ENCODE measurements at regions not wholly inside any gene's neighbourhood (a gene's known extent, or its start where the extent isn't known, plus 50 kb on each side); places are given as distances from the start of the nearest gene placed in this dataset.

DNA sequence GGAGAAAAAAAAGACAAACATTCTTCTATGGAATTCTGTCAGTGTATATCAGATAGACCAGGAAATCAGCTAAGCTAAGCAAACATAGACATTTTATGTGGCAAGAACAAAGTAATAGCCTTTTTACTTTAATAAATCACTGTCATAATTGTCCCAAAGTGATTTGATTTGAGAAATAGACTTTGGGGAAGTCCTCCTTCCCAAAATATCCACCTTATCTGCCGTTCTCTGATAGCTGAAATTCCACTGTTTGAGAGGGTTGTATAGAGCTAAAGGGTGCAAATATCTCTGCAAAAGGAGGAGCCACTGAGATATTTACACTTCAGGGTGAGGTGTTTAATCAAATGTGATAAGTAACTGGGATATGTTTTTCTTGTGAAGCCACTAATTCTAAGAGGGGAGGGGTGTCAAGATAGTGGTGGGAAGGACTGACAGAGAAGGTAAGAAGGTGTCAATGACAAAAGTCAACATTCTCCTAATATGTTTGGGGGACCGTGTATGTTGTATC, 544.4 kb upstream of the JAG1 start:
- Histone ChIP-seq H3K4me3 (no peak overlapping the region), H3K4me1 (ENCODE audit: low read depth) (peaks cover 15% of the 10 kb centered on the region), H3K9me3 (no peaks in the 10 kb centered on the region), H3K36me3 (ENCODE audit: low read depth) (no peaks in the 10 kb centered on the region)
- ATAC-seq = no peak
- intact Hi-C loops (cut with DNase I, micrococcal nuclease) = no loop called here
- TF ChIP-seq, protein P1, sequence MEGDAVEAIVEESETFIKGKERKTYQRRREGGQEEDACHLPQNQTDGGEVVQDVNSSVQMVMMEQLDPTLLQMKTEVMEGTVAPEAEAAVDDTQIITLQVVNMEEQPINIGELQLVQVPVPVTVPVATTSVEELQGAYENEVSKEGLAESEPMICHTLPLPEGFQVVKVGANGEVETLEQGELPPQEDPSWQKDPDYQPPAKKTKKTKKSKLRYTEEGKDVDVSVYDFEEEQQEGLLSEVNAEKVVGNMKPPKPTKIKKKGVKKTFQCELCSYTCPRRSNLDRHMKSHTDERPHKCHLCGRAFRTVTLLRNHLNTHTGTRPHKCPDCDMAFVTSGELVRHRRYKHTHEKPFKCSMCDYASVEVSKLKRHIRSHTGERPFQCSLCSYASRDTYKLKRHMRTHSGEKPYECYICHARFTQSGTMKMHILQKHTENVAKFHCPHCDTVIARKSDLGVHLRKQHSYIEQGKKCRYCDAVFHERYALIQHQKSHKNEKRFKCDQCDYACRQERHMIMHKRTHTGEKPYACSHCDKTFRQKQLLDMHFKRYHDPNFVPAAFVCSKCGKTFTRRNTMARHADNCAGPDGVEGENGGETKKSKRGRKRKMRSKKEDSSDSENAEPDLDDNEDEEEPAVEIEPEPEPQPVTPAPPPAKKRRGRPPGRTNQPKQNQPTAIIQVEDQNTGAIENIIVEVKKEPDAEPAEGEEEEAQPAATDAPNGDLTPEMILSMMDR (IDR thresholded peaks at IDR 0.05) = no peak
- no peak for DNase-seq

- H3K36me3 ChIP-seq (ENCODE audit: low read depth) = no peaks in the 10 kb centered on the region
- intact Hi-C loops (cut with DNase I, micrococcal nuclease) = no loop called here
- no peak overlapping the region for H3K4me3 ChIP-seq
- H3K4me1 ChIP-seq (ENCODE audit: low read depth) = peaks cover 15% of the 10 kb centered on the region
- DNase-seq = no peak
- H3K9me3 ChIP-seq = no peaks in the 10 kb centered on the region
- TF ChIP-seq, protein P1 (IDR thresholded peaks at IDR 0.05) = no peak
- no peak for ATAC-seq
These were observed 545.4 kb upstream of the JAG1 start for GRCh38 chr20:11219192-11219591.

DNA sequence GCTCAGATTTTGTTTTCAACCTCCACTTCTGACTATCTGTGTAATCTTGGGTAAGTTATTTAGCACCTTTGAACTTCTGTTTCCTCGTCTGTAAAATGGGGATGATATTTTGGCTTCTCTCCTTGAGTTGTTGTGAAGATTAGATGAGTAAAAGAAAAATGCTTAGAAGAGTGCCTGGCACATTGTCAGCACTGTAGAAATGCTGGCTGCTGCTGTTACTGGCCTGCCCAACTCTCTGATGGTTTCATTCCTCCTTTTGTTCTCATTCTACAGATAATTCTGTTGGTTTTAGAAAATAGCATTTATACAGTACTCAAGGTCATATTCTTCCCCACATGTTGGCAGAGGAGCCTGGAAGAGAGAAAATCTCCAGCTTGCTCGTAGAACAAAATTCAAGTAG, 547.2 kb upstream of the JAG1 start:
- intact Hi-C loops (cut with DNase I, micrococcal nuclease) = no loop called here
- no peaks in the 10 kb centered on the region for H3K9me3 ChIP-seq
- H3K4me1 ChIP-seq (ENCODE audit: low read depth) = peaks cover 15% of the 10 kb centered on the region
- H3K4me3 ChIP-seq = no peak overlapping the region
- TF ChIP-seq, protein P1 (IDR thresholded peaks at IDR 0.05) = no peak
- DNase-seq = no peak
- H3K36me3 ChIP-seq (ENCODE audit: low read depth) = no peaks in the 10 kb centered on the region
- ATAC-seq = no peak

DNA sequence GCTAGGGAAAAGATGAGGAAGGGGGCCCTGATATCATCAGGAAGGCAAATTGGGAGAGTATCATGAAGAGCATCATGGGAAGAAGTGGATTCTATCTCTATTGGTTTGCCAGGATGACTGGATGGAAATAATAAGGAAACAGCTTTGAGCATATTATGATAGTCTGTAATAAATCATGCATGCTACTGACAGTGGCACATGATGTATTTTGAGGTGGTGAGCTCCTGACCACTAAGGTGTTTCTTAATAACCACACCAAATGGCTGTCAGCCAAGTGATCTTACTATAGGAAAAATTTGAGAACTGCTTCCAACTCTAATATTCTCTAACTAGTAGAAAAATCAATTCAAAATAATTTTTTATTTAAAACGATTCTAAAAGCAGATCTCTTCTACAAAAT, 548.4 kb upstream of the JAG1 start:
- DNase-seq (no peak), ATAC-seq (no peak)
- intact Hi-C loops (cut with DNase I, micrococcal nuclease) = no loop called here
- no peak overlapping the region for H3K4me3 ChIP-seq
- H3K9me3 ChIP-seq = no peaks in the 10 kb centered on the region
- no peaks in the 10 kb centered on the region for H3K36me3 ChIP-seq (ENCODE audit: low read depth)
- TF ChIP-seq, protein P1 (IDR thresholded peaks at IDR 0.05) = no peak
- H3K4me1 ChIP-seq (ENCODE audit: low read depth) = peaks cover 8% of the 10 kb centered on the region

DNA sequence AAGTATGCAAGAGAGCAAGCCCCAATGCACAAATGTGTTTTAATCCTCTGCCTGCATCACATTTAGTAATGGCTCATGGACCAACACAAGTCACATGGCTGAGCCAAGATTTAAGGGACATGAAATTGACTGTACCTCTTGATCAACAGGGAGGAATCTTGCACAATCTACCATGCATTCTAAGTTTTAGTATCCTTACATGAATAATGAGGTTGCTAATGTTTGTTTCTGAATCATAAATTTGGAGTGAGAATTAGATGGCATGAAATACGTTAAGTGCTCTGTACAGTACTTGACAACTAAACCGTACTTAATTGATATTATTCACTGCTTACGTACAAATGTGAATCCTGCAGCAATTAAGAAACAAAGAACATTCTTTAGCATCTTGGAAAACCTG, 553.8 kb upstream of the JAG1 start:
- no peak for DNase-seq
- Histone ChIP-seq H3K4me1 (ENCODE audit: low read depth) (peaks cover 6% of the 10 kb centered on the region), H3K4me3 (no peak overlapping the region), H3K36me3 (ENCODE audit: low read depth) (no peaks in the 10 kb centered on the region), H3K9me3 (no peaks in the 10 kb centered on the region)
- TF ChIP-seq, protein P1 (IDR thresholded peaks at IDR 0.05) = no peak
- intact Hi-C loops (cut with DNase I, micrococcal nuclease) = no loop called here
- no peak for ATAC-seq

GRCh38 chr20:11229772-11230171, 556.0 kb upstream of the JAG1 start:
- Histone ChIP-seq H3K36me3 (ENCODE audit: low read depth) (no peaks in the 10 kb centered on the region), H3K4me1 (ENCODE audit: low read depth) (peaks cover 6% of the 10 kb centered on the region), H3K4me3 (no peak overlapping the region), H3K9me3 (no peaks in the 10 kb centered on the region)
- intact Hi-C loops (cut with DNase I, micrococcal nuclease) = no loop called here
- DNase-seq = peak in 1 of 3 donors; percentile 21
- peak; percentile 53 for ATAC-seq
- TF ChIP-seq, protein P1 (IDR thresholded peaks at IDR 0.05) = no peak

Data from mucosa of descending colon (tissue), 3 donors.